ENCODE measurements at regions not wholly inside any gene's neighbourhood (a gene's known extent, or its start where the extent isn't known, plus 50 kb on each side); places are given as distances from the start of the nearest gene placed in this dataset.

- no peak for TF ChIP-seq CTCF (IDR thresholded peaks at IDR 0.05)
- no peak for TF ChIP-seq POLR2A (IDR thresholded peaks at IDR 0.05)
- TF ChIP-seq POLR2AphosphoS5 (IDR thresholded peaks at IDR 0.05), result no peak
These were observed 333.7 kb upstream of the SHH start for GRCh38 chr7:156145996-156146395.

All from upper lobe of left lung (tissue), 4 donors.